ENCODE measurements at regions not wholly inside any gene's neighbourhood (a gene's known extent, or its start where the extent isn't known, plus 50 kb on each side); places are given as distances from the start of the nearest gene placed in this dataset.

DNA sequence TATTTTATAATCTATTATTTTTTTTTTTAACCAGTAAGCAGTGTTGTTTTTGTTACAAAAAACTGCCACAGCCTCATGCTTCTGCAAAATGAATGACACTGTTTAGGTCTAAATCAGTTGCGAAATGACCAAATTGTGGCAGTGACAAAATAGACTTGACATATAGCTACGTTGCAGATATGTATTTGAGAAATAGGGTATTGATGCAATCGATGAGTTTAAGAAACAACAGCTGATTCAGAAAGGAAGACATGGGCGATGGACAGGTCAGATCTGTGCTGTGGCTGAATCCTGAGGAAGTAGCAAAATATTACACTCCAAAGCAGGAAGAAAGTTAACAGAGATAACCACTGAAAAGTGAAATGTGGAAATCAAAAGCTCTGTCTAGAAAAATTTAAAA lies 89.0 kb upstream of the STEAP4 start:
- no peak for TF ChIP-seq CEBPB (IDR thresholded peaks at IDR 0.05)
- TF ChIP-seq, protein P1, sequence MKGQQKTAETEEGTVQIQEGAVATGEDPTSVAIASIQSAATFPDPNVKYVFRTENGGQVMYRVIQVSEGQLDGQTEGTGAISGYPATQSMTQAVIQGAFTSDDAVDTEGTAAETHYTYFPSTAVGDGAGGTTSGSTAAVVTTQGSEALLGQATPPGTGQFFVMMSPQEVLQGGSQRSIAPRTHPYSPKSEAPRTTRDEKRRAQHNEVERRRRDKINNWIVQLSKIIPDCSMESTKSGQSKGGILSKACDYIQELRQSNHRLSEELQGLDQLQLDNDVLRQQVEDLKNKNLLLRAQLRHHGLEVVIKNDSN (IDR thresholded peaks at IDR 0.05): no peak
- no peak for TF ChIP-seq YY1 (IDR thresholded peaks at IDR 0.05; ENCODE audit: low read depth)
- no peak for TF ChIP-seq NFIC (IDR thresholded peaks at IDR 0.05)
- no peak for TF ChIP-seq RAD21 (IDR thresholded peaks at IDR 0.05; ENCODE audit: low read depth)
- TF ChIP-seq, protein P2, sequence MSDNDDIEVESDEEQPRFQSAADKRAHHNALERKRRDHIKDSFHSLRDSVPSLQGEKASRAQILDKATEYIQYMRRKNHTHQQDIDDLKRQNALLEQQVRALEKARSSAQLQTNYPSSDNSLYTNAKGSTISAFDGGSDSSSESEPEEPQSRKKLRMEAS (IDR thresholded peaks at IDR 0.05): no peak
- TF ChIP-seq TAF1 (IDR thresholded peaks at IDR 0.05; ENCODE audit: low read depth): no peak
- no peak for TF ChIP-seq FOXM1 (IDR thresholded peaks at IDR 0.05; ENCODE audit: borderline replicate concordance, low read depth)
- no peak for TF ChIP-seq CREB1 (IDR thresholded peaks at IDR 0.05; ENCODE audit: low read depth)
- TF ChIP-seq TEAD4 (IDR thresholded peaks at IDR 0.05): no peak
- TF ChIP-seq TCF12 (IDR thresholded peaks at IDR 0.05; ENCODE audit: low read depth): no peak
- TF ChIP-seq EGR1 (IDR thresholded peaks at IDR 0.05): no peak

DNA sequence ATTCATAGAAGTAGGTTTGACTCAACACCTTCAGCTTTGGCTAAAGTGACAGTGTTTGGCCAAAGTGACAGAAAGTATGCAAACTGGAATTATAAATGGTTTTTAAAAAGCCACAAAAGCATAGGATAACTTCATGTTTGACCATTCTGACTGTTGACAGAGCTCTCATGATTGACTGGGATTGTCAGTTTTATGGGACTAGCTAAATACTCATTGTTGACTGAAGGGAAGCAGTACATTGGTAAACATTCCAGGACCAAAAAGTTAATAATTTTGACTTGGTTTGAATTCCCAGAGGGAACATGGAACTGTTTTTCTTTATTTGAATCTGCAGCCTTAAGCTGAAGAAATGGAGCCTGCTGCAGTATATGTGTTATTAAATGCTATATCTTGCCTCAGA lies 84.6 kb upstream of the STEAP4 start:
- TF ChIP-seq TEAD4 (IDR thresholded peaks at IDR 0.05): no peak
- no peak for TF ChIP-seq CEBPB (IDR thresholded peaks at IDR 0.05)
- TF ChIP-seq FOXM1 (IDR thresholded peaks at IDR 0.05; ENCODE audit: borderline replicate concordance, low read depth): no peak
- no peak for TF ChIP-seq TCF12 (IDR thresholded peaks at IDR 0.05; ENCODE audit: low read depth)
- TF ChIP-seq NFIC (IDR thresholded peaks at IDR 0.05): no peak
- TF ChIP-seq YY1 (IDR thresholded peaks at IDR 0.05; ENCODE audit: low read depth): no peak

DNA sequence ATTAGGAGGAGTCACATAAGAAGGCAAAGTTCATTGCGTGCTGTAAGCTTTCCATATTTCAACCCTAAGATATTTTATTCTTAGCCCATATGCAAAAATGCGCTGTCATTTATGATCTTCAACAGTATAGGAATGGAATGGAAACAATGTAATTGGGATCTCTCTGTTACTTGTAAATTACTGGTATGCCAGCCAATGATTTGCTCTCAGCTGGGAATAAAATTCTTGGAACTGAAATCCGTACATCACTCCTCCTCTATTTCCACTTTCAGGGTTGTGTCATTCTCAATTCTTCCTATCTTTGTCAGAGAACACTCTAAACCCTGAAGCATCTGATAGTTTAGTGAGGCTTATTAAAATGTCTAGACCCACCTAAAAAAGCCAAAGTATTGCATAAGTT lies 80.7 kb upstream of the STEAP4 start:
- TF ChIP-seq YY1 (IDR thresholded peaks at IDR 0.05; ENCODE audit: low read depth): no peak
- no peak for TF ChIP-seq TEAD4 (IDR thresholded peaks at IDR 0.05)
- no peak for TF ChIP-seq CEBPB (IDR thresholded peaks at IDR 0.05)
- TF ChIP-seq RAD21 (IDR thresholded peaks at IDR 0.05; ENCODE audit: low read depth): no peak
- no peak for TF ChIP-seq EP300 (IDR thresholded peaks at IDR 0.05; ENCODE audit: borderline replicate concordance)
- TF ChIP-seq, protein P3, sequence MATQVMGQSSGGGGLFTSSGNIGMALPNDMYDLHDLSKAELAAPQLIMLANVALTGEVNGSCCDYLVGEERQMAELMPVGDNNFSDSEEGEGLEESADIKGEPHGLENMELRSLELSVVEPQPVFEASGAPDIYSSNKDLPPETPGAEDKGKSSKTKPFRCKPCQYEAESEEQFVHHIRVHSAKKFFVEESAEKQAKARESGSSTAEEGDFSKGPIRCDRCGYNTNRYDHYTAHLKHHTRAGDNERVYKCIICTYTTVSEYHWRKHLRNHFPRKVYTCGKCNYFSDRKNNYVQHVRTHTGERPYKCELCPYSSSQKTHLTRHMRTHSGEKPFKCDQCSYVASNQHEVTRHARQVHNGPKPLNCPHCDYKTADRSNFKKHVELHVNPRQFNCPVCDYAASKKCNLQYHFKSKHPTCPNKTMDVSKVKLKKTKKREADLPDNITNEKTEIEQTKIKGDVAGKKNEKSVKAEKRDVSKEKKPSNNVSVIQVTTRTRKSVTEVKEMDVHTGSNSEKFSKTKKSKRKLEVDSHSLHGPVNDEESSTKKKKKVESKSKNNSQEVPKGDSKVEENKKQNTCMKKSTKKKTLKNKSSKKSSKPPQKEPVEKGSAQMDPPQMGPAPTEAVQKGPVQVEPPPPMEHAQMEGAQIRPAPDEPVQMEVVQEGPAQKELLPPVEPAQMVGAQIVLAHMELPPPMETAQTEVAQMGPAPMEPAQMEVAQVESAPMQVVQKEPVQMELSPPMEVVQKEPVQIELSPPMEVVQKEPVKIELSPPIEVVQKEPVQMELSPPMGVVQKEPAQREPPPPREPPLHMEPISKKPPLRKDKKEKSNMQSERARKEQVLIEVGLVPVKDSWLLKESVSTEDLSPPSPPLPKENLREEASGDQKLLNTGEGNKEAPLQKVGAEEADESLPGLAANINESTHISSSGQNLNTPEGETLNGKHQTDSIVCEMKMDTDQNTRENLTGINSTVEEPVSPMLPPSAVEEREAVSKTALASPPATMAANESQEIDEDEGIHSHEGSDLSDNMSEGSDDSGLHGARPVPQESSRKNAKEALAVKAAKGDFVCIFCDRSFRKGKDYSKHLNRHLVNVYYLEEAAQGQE (IDR thresholded peaks at IDR 0.05; ENCODE audit: low read depth): no peak
- no peak for TF ChIP-seq CREB1 (IDR thresholded peaks at IDR 0.05; ENCODE audit: low read depth)
- TF ChIP-seq, protein P2 (IDR thresholded peaks at IDR 0.05): no peak
- TF ChIP-seq ZBTB7A (IDR thresholded peaks at IDR 0.05; ENCODE audit: low read depth): no peak
- TF ChIP-seq TCF12 (IDR thresholded peaks at IDR 0.05; ENCODE audit: low read depth): no peak
- no peak for TF ChIP-seq FOXM1 (IDR thresholded peaks at IDR 0.05; ENCODE audit: borderline replicate concordance, low read depth)
- TF ChIP-seq EGR1 (IDR thresholded peaks at IDR 0.05): no peak
- TF ChIP-seq, protein P1 (IDR thresholded peaks at IDR 0.05): no peak
- no peak for TF ChIP-seq TAF1 (IDR thresholded peaks at IDR 0.05; ENCODE audit: low read depth)

DNA sequence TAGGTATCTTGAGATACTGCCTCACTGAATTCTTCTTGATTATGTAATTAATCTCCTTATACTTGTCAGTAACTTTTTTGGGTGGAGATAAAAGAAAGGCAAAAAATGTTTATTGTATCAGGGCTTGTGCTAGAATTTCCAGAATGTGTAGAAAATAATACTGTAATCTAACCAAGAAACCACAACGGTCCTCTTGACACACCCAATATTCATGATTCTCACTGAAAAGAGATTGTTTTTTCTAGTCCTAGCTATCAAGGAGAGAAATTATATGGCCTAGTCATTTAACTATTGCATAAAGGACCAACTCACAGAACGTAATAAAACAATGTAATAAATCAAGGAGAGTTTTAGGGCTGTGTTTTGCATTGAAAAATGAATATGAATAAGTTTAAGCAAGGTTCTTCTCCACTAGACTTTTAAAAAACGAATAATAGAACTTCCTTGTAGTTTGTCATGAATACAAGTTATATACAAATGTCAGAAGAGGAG lies 80.0 kb upstream of the STEAP4 start:
- TF ChIP-seq EGR1 (IDR thresholded peaks at IDR 0.05): no peak
- TF ChIP-seq FOXM1 (IDR thresholded peaks at IDR 0.05; ENCODE audit: borderline replicate concordance, low read depth): no peak
- no peak for TF ChIP-seq NFIC (IDR thresholded peaks at IDR 0.05)
- TF ChIP-seq, protein P1 (IDR thresholded peaks at IDR 0.05): no peak
- no peak for TF ChIP-seq TEAD4 (IDR thresholded peaks at IDR 0.05)
- no peak for TF ChIP-seq ZBTB7A (IDR thresholded peaks at IDR 0.05; ENCODE audit: low read depth)
- no peak for TF ChIP-seq TAF1 (IDR thresholded peaks at IDR 0.05; ENCODE audit: low read depth)
- no peak for TF ChIP-seq CREB1 (IDR thresholded peaks at IDR 0.05; ENCODE audit: low read depth)
- TF ChIP-seq YY1 (IDR thresholded peaks at IDR 0.05; ENCODE audit: low read depth): no peak

DNA sequence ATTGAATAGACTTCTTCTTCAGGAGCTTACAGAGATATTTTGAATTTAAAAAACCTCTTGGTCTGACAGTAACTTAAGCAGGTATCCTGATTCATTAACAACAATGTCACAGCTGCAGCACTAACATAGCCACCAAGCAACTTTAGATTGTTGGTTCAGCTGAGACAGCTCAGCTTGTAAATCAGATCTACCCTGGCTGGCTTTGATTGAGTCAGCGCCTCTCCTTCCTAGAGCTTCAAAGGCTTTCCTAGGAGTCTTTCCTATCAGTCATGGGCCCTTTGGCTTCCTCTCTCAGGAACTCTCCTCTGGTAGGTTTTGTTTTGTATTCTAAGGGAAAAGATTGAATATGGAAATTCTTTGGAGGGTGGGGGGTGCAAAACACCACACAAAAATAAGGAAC lies 70.7 kb upstream of the STEAP4 start:
- TF ChIP-seq ZBTB7A (IDR thresholded peaks at IDR 0.05; ENCODE audit: low read depth) (no peak), CREB1 (IDR thresholded peaks at IDR 0.05; ENCODE audit: low read depth) (no peak), EP300 (IDR thresholded peaks at IDR 0.05; ENCODE audit: borderline replicate concordance) (no peak), CEBPB (IDR thresholded peaks at IDR 0.05) (no peak), YY1 (IDR thresholded peaks at IDR 0.05; ENCODE audit: low read depth) (no peak), EGR1 (IDR thresholded peaks at IDR 0.05) (no peak), NFIC (IDR thresholded peaks at IDR 0.05) (no peak), TAF1 (IDR thresholded peaks at IDR 0.05; ENCODE audit: low read depth) (no peak)
- TF ChIP-seq, protein P3 (IDR thresholded peaks at IDR 0.05; ENCODE audit: low read depth): no peak
- TF ChIP-seq, protein P2 (IDR thresholded peaks at IDR 0.05): no peak
